ENCODE measurements at regions not wholly inside any gene's neighbourhood (a gene's known extent, or its start where the extent isn't known, plus 50 kb on each side); places are given as distances from the start of the nearest gene placed in this dataset.

- Histone ChIP-seq H3K27ac (no peak overlapping the region), H3K4me1 (no peaks in the 10 kb centered on the region), H3K4me3 (no peak overlapping the region), H3K9me3 (no peaks in the 10 kb centered on the region), H3K27me3 (no peaks in the 10 kb centered on the region), H3K36me3 (no peaks in the 10 kb centered on the region)
- TF ChIP-seq CTCF (IDR thresholded peaks at IDR 0.05): no peak
- DNase-seq (ENCODE audit: low spot score): no peak
Measured at GRCh38 chr1:80402625-80403024, 1396.1 kb upstream of the ADGRL4 start.

GRCh38 chr1:80401757-80402156, 1395.2 kb upstream of the ADGRL4 start:
- no peaks in the 10 kb centered on the region for H3K27me3 ChIP-seq
- no peaks in the 10 kb centered on the region for H3K36me3 ChIP-seq
- no peak overlapping the region for H3K27ac ChIP-seq
- H3K9me3 ChIP-seq: no peaks in the 10 kb centered on the region
- no peak overlapping the region for H3K4me3 ChIP-seq
- TF ChIP-seq CTCF (IDR thresholded peaks at IDR 0.05): no peak
- DNase-seq (ENCODE audit: low spot score): no peak
- no peaks in the 10 kb centered on the region for H3K4me1 ChIP-seq

GRCh38 chr1:80392529-80392928, 1386.0 kb upstream of the ADGRL4 start:
- DNase-seq (ENCODE audit: low spot score): no peak
- Histone ChIP-seq H3K27me3 (no peaks in the 10 kb centered on the region), H3K36me3 (no peaks in the 10 kb centered on the region), H3K4me3 (no peak overlapping the region), H3K9me3 (peaks cover 0 to 8% of the 10 kb centered on the region in 2 donors), H3K27ac (no peak overlapping the region), H3K4me1 (no peaks in the 10 kb centered on the region)
- no peak for TF ChIP-seq CTCF (IDR thresholded peaks at IDR 0.05)

GRCh38 chr1:80385650-80386049, 1379.1 kb upstream of the ADGRL4 start:
- H3K4me3 ChIP-seq: no peak overlapping the region

GRCh38 chr1:80384959-80385358, 1378.4 kb upstream of the ADGRL4 start:
- no peaks in the 10 kb centered on the region for H3K36me3 ChIP-seq
- H3K4me3 ChIP-seq: no peak overlapping the region
- H3K9me3 ChIP-seq: peaks cover 0 to 8% of the 10 kb centered on the region in 2 donors
- no peak for DNase-seq (ENCODE audit: low spot score)
- no peaks in the 10 kb centered on the region for H3K4me1 ChIP-seq
- no peak for TF ChIP-seq CTCF (IDR thresholded peaks at IDR 0.05)
- H3K27ac ChIP-seq: no peak overlapping the region
- H3K27me3 ChIP-seq: no peaks in the 10 kb centered on the region

More at GRCh38 chr1:80385650-80386049, 1379.1 kb upstream of the ADGRL4 start:
- Histone ChIP-seq H3K4me1 (no peaks in the 10 kb centered on the region), H3K9me3 (peaks cover 0 to 8% of the 10 kb centered on the region in 2 donors), H3K36me3 (no peaks in the 10 kb centered on the region), H3K27me3 (no peaks in the 10 kb centered on the region), H3K27ac (no peak overlapping the region)
- DNase-seq (ENCODE audit: low spot score): no peak
- no peak for TF ChIP-seq CTCF (IDR thresholded peaks at IDR 0.05)

- DNase-seq (ENCODE audit: low spot score): no peak
Measured at GRCh38 chr1:80384083-80384830, 1377.7 kb upstream of the ADGRL4 start.

More at GRCh38 chr1:80384083-80384830, 1377.7 kb upstream of the ADGRL4 start:
- no peaks in the 10 kb centered on the region for H3K36me3 ChIP-seq
- no peak overlapping the region for H3K27ac ChIP-seq
- no peak for TF ChIP-seq CTCF (IDR thresholded peaks at IDR 0.05)
- H3K27me3 ChIP-seq: no peaks in the 10 kb centered on the region
- peaks cover 0 to 3% of the 10 kb centered on the region in 2 donors for H3K9me3 ChIP-seq
- no peak overlapping the region for H3K4me3 ChIP-seq
- no peaks in the 10 kb centered on the region for H3K4me1 ChIP-seq

All from right atrium auricular region (tissue), 2 donors.